ENCODE measurements at regions not wholly inside any gene's neighbourhood (a gene's known extent, or its start where the extent isn't known, plus 50 kb on each side); places are given as distances from the start of the nearest gene placed in this dataset.

GRCh38 chr12:58988643-58989344 lies 68.5 kb upstream of the LRIG3 start:
- Histone ChIP-seq H3K79me2 (ENCODE audit: insufficient read depth, low read length) (no peaks in the 10 kb centered on the region), H3K9me3 (ENCODE audit: low read depth, low read length) (no peaks in the 10 kb centered on the region), H4K20me1 (ENCODE audit: insufficient read depth, low read length) (no peaks in the 10 kb centered on the region), H3K4me1 (ENCODE audit: insufficient read depth, low read length) (no peaks in the 10 kb centered on the region), H3K27ac (ENCODE audit: low read depth, low read length) (no peak overlapping the region), H3K4me3 (ENCODE audit: insufficient read depth, low read length) (no peak overlapping the region), H2AFZ (ENCODE audit: low read length) (no peak overlapping the region), H3K4me2 (ENCODE audit: insufficient read depth, low read length) (no peak overlapping the region), H3K27me3 (ENCODE audit: insufficient read depth, low read length) (no peaks in the 10 kb centered on the region), H3K36me3 (ENCODE audit: insufficient read depth, low read length) (no peaks in the 10 kb centered on the region)
- no peak for TF ChIP-seq CTCF (IDR thresholded peaks at IDR 0.05; ENCODE audit: extremely low read depth, low read depth, low read length)
- no peak for DNase-seq (ENCODE audit: insufficient read length, low spot score, missing footprints)

GRCh38 chr12:58981961-58982360 lies 61.7 kb upstream of the LRIG3 start:
- DNase-seq (ENCODE audit: insufficient read length, low spot score, missing footprints), result no peak
- no peak overlapping the region for H3K27ac ChIP-seq (ENCODE audit: low read depth, low read length)
- no peak for TF ChIP-seq CTCF (IDR thresholded peaks at IDR 0.05; ENCODE audit: extremely low read depth, low read depth, low read length)

GRCh38 chr12:58980768-58981167 lies 60.5 kb upstream of the LRIG3 start:
- Histone ChIP-seq H4K20me1 (ENCODE audit: insufficient read depth, low read length) (no peaks in the 10 kb centered on the region), H3K4me3 (ENCODE audit: insufficient read depth, low read length) (no peak overlapping the region), H3K36me3 (ENCODE audit: insufficient read depth, low read length) (no peaks in the 10 kb centered on the region), H3K4me1 (ENCODE audit: insufficient read depth, low read length) (no peaks in the 10 kb centered on the region), H2AFZ (ENCODE audit: low read length) (no peak overlapping the region), H3K27ac (ENCODE audit: low read depth, low read length) (no peak overlapping the region), H3K27me3 (ENCODE audit: insufficient read depth, low read length) (no peaks in the 10 kb centered on the region), H3K9me3 (ENCODE audit: low read depth, low read length) (no peaks in the 10 kb centered on the region), H3K4me2 (ENCODE audit: insufficient read depth, low read length) (no peak overlapping the region), H3K79me2 (ENCODE audit: insufficient read depth, low read length) (no peaks in the 10 kb centered on the region)
- DNase-seq (ENCODE audit: insufficient read length, low spot score, missing footprints), result no peak
- no peak for TF ChIP-seq CTCF (IDR thresholded peaks at IDR 0.05; ENCODE audit: extremely low read depth, low read depth, low read length)

More at GRCh38 chr12:58981961-58982360, 61.7 kb upstream of the LRIG3 start:
- Histone ChIP-seq H3K36me3 (ENCODE audit: insufficient read depth, low read length) (no peaks in the 10 kb centered on the region), H4K20me1 (ENCODE audit: insufficient read depth, low read length) (no peaks in the 10 kb centered on the region), H3K27me3 (ENCODE audit: insufficient read depth, low read length) (no peaks in the 10 kb centered on the region), H3K4me3 (ENCODE audit: insufficient read depth, low read length) (no peak overlapping the region), H2AFZ (ENCODE audit: low read length) (no peak overlapping the region), H3K79me2 (ENCODE audit: insufficient read depth, low read length) (no peaks in the 10 kb centered on the region), H3K9me3 (ENCODE audit: low read depth, low read length) (no peaks in the 10 kb centered on the region), H3K4me1 (ENCODE audit: insufficient read depth, low read length) (no peaks in the 10 kb centered on the region), H3K4me2 (ENCODE audit: insufficient read depth, low read length) (no peak overlapping the region)

GRCh38 chr12:58978717-58979116 lies 58.4 kb upstream of the LRIG3 start:
- no peak overlapping the region for H3K4me3 ChIP-seq (ENCODE audit: insufficient read depth, low read length)
- H3K9me3 ChIP-seq (ENCODE audit: low read depth, low read length), result no peaks in the 10 kb centered on the region
- no peaks in the 10 kb centered on the region for H3K4me1 ChIP-seq (ENCODE audit: insufficient read depth, low read length)
- TF ChIP-seq CTCF (IDR thresholded peaks at IDR 0.05; ENCODE audit: extremely low read depth, low read depth, low read length), result no peak
- H2AFZ ChIP-seq (ENCODE audit: low read length), result no peak overlapping the region
- DNase-seq (ENCODE audit: insufficient read length, low spot score, missing footprints), result no peak
- no peak overlapping the region for H3K4me2 ChIP-seq (ENCODE audit: insufficient read depth, low read length)
- H3K36me3 ChIP-seq (ENCODE audit: insufficient read depth, low read length), result no peaks in the 10 kb centered on the region
- no peaks in the 10 kb centered on the region for H3K79me2 ChIP-seq (ENCODE audit: insufficient read depth, low read length)
- H4K20me1 ChIP-seq (ENCODE audit: insufficient read depth, low read length), result no peaks in the 10 kb centered on the region
- no peak overlapping the region for H3K27ac ChIP-seq (ENCODE audit: low read depth, low read length)
- no peaks in the 10 kb centered on the region for H3K27me3 ChIP-seq (ENCODE audit: insufficient read depth, low read length)

Measured in osteoblast (primary cell).